K562 (cell line): ENCODE measurements at regions not wholly inside any gene's neighbourhood (a gene's known extent, or its start where the extent isn't known, plus 50 kb on each side); places are given as distances from the start of the nearest gene placed in this dataset.

ENCODE experiments used
- ADNP ChIP-seq: fragments of 200-800 bp; sonication (Bioruptor generic); IDR thresholded peaks from 2 replicates; pipeline ENCODE4 v1.6.1; 2016; ENCODE audit warnings: missing genetic modification characterization, missing compliant biosample characterization
- BRCA1 ChIP-seq, 2 experiments: fragments of 450-650 bp in 1 of 2; sonication (generic) in 1 of 2; formaldehyde crosslinking in 1 of 2; IDR thresholded peaks; 2 replicates each; pipeline versions ENCODE4 v1.5.0 to v1.6.1; 2017 to 2020; ENCODE audit warnings: mild to moderate bottlenecking in 1 of 2, missing genetic modification reagents in 1 of 2
- EZH2 ChIP-seq: IDR thresholded peaks from 2 replicates; pipeline ENCODE4 v1.6.1; 2012; ENCODE audit warnings: low read depth, mild to moderate bottlenecking, inconsistent platforms, low read length, borderline replicate concordance
- FOXA1 ChIP-seq: fragments of 450-650 bp; IDR thresholded peaks from 2 replicates; pipeline ENCODE4 v1.6.1; 2016; ENCODE audit warnings: mild to moderate bottlenecking, borderline replicate concordance
- MXI1 ChIP-seq: IDR thresholded peaks from 2 replicates; pipeline ENCODE4 v1.6.1; 2011; ENCODE audit warnings: low read depth, mild to moderate bottlenecking, improper control_type of control experiment, low read length
- MYBL2 ChIP-seq, 2 experiments: fragments of 450-650 bp in 1 of 2; sonication (generic) in 1 of 2; formaldehyde crosslinking in 1 of 2; IDR thresholded peaks; 2 replicates each; pipeline versions ENCODE4 v1.6.1 to v1.8.1; 2017 to 2022; ENCODE audit warnings: borderline replicate concordance in 1 of 2, inconsistent platforms in 1 of 2, low read depth in 1 of 2, mild to moderate bottlenecking in 1 of 2, missing genetic modification reagents in 1 of 2, moderate library complexity in 1 of 2
- NONO ChIP-seq, 2 experiments: fragments of 200-400 bp in 1 of 2; fragments of 450-650 bp in 1 of 2; formaldehyde crosslinking in 1 of 2; IDR thresholded peaks; 2 replicates each; pipeline ENCODE4 v1.6.1; 2017; ENCODE audit warnings: low read depth in 2 of 2, mild to moderate bottlenecking in 2 of 2, moderate library complexity in 2 of 2, low read length in 1 of 2
- SAFB ChIP-seq: fragments of 200-400 bp; formaldehyde crosslinking; IDR thresholded peaks from 2 replicates; pipeline ENCODE4 v1.6.1; 2017; ENCODE audit warnings: low read depth, low read length, borderline replicate concordance
- SRSF1 ChIP-seq: fragments of 200-400 bp; formaldehyde crosslinking; IDR thresholded peaks from 2 replicates; pipeline ENCODE4 v1.6.1; 2017; ENCODE audit warnings: mild to moderate bottlenecking, low read depth, low read length, moderate library complexity
- TF ChIP-seq, protein P1 (sequence below), 3 experiments: IDR thresholded peaks in 2 of 3; conservative IDR thresholded peaks in 1 of 3; 2 replicates each; pipeline ENCODE4 v1.5.1; 2011 to 2012; ENCODE audit warnings: low read length in 3 of 3, mild to moderate bottlenecking in 3 of 3, control low read depth in 2 of 3, improper control_type of control experiment in 1 of 3, inconsistent platforms in 1 of 3, low read depth in 1 of 3, mixed read lengths in 1 of 3, moderate library complexity in 1 of 3; ENCODE audit not compliant: insufficient read depth in 2 of 3
- TF ChIP-seq, protein P2 (sequence below): sonication (generic); formaldehyde crosslinking; IDR thresholded peaks from 2 replicates; pipeline ENCODE4 v1.8.1; 2023; ENCODE audit warnings: mild to moderate bottlenecking, missing genetic modification reagents
- TF ChIP-seq, protein P3 (sequence below): fragments of 250-450 bp; sonication (Bioruptor Pico); IDR thresholded peaks from 2 replicates; pipeline ENCODE4 v1.4.0; 2020; ENCODE audit warnings: mild to moderate bottlenecking, moderate library complexity
- TF ChIP-seq, protein P4 (sequence below), 2 experiments: fragments of 450-650 bp in 1 of 2; sonication (generic) in 1 of 2; formaldehyde crosslinking in 1 of 2; IDR thresholded peaks in 1 of 2; conservative IDR thresholded peaks in 1 of 2; 2 replicates each; pipeline versions ENCODE4 v1.6.1 to v1.8.1; 2016 to 2023; ENCODE audit warnings: mild to moderate bottlenecking in 2 of 2, moderate library complexity in 2 of 2, inconsistent platforms in 1 of 2, missing genetic modification reagents in 1 of 2

GRCh38 chr15:39059917-39060316, 495.3 kb upstream of the RASGRP1 start:
- TF ChIP-seq, protein P1, sequence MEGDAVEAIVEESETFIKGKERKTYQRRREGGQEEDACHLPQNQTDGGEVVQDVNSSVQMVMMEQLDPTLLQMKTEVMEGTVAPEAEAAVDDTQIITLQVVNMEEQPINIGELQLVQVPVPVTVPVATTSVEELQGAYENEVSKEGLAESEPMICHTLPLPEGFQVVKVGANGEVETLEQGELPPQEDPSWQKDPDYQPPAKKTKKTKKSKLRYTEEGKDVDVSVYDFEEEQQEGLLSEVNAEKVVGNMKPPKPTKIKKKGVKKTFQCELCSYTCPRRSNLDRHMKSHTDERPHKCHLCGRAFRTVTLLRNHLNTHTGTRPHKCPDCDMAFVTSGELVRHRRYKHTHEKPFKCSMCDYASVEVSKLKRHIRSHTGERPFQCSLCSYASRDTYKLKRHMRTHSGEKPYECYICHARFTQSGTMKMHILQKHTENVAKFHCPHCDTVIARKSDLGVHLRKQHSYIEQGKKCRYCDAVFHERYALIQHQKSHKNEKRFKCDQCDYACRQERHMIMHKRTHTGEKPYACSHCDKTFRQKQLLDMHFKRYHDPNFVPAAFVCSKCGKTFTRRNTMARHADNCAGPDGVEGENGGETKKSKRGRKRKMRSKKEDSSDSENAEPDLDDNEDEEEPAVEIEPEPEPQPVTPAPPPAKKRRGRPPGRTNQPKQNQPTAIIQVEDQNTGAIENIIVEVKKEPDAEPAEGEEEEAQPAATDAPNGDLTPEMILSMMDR (IDR thresholded peaks at IDR 0.05 in 2 of 3, conservative IDR thresholded peaks at IDR 0.05 in 1 of 3; ENCODE audit: insufficient read depth in 2 of 3, low read depth in 1 of 3, low read length in 3 of 3), result no peak
- no peak for TF ChIP-seq NONO (IDR thresholded peaks at IDR 0.05; ENCODE audit: low read depth in 2 of 2, low read length in 1 of 2)
- TF ChIP-seq MXI1, result no peak
- TF ChIP-seq MYBL2 (IDR thresholded peaks at IDR 0.05; ENCODE audit: low read depth), result no peak
- no peak for TF ChIP-seq MYBL2 (CRISPR knock-in tag; IDR thresholded peaks at IDR 0.05; ENCODE audit: borderline replicate concordance)
- no peak for TF ChIP-seq FOXA1
- no peak for TF ChIP-seq ADNP (tag)
- TF ChIP-seq SAFB, result no peak
- TF ChIP-seq, protein P2, sequence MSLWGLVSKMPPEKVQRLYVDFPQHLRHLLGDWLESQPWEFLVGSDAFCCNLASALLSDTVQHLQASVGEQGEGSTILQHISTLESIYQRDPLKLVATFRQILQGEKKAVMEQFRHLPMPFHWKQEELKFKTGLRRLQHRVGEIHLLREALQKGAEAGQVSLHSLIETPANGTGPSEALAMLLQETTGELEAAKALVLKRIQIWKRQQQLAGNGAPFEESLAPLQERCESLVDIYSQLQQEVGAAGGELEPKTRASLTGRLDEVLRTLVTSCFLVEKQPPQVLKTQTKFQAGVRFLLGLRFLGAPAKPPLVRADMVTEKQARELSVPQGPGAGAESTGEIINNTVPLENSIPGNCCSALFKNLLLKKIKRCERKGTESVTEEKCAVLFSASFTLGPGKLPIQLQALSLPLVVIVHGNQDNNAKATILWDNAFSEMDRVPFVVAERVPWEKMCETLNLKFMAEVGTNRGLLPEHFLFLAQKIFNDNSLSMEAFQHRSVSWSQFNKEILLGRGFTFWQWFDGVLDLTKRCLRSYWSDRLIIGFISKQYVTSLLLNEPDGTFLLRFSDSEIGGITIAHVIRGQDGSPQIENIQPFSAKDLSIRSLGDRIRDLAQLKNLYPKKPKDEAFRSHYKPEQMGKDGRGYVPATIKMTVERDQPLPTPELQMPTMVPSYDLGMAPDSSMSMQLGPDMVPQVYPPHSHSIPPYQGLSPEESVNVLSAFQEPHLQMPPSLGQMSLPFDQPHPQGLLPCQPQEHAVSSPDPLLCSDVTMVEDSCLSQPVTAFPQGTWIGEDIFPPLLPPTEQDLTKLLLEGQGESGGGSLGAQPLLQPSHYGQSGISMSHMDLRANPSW (CRISPR knock-in tag), result no peak
- TF ChIP-seq, protein P3, sequence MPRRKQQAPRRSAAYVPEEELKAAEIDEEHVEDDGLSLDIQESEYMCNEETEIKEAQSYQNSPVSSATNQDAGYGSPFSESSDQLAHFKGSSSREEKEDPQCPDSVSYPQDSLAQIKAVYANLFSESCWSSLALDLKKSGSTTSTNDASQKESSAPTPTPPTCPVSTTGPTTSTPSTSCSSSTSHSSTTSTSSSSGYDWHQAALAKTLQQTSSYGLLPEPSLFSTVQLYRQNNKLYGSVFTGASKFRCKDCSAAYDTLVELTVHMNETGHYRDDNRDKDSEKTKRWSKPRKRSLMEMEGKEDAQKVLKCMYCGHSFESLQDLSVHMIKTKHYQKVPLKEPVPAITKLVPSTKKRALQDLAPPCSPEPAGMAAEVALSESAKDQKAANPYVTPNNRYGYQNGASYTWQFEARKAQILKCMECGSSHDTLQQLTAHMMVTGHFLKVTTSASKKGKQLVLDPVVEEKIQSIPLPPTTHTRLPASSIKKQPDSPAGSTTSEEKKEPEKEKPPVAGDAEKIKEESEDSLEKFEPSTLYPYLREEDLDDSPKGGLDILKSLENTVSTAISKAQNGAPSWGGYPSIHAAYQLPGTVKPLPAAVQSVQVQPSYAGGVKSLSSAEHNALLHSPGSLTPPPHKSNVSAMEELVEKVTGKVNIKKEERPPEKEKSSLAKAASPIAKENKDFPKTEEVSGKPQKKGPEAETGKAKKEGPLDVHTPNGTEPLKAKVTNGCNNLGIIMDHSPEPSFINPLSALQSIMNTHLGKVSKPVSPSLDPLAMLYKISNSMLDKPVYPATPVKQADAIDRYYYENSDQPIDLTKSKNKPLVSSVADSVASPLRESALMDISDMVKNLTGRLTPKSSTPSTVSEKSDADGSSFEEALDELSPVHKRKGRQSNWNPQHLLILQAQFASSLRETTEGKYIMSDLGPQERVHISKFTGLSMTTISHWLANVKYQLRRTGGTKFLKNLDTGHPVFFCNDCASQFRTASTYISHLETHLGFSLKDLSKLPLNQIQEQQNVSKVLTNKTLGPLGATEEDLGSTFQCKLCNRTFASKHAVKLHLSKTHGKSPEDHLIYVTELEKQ (CRISPR knock-in tag), result no peak
- no peak for TF ChIP-seq SRSF1
- TF ChIP-seq, protein P4, sequence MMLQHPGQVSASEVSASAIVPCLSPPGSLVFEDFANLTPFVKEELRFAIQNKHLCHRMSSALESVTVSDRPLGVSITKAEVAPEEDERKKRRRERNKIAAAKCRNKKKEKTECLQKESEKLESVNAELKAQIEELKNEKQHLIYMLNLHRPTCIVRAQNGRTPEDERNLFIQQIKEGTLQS (IDR thresholded peaks at IDR 0.05), result no peak
- TF ChIP-seq, protein P4 (CRISPR knock-in tag; conservative IDR thresholded peaks at IDR 0.05), result no peak
- no peak for TF ChIP-seq BRCA1 (IDR thresholded peaks at IDR 0.05)
- TF ChIP-seq BRCA1 (CRISPR knock-in tag; IDR thresholded peaks at IDR 0.05), result no peak
- TF ChIP-seq EZH2, result no peak
